ENCODE measurements at regions not wholly inside any gene's neighbourhood (a gene's known extent, or its start where the extent isn't known, plus 50 kb on each side); places are given as distances from the start of the nearest gene placed in this dataset.

GRCh38 chr1:18047122-18047521 lies 60.5 kb upstream of the IGSF21 start (continued):
- TF ChIP-seq CHD7 (IDR thresholded peaks at IDR 0.05; ENCODE audit: insufficient replicate concordance, low read length) (no peak), MAFK (IDR thresholded peaks at IDR 0.05; ENCODE audit: low read depth, low read length) (no peak), GABPA (IDR thresholded peaks at IDR 0.05; ENCODE audit: borderline replicate concordance, insufficient read depth, low read length) (no peak), JUN (IDR thresholded peaks at IDR 0.05; ENCODE audit: low read depth, low read length) (no peak), HDAC6 (IDR thresholded peaks at IDR 0.05; ENCODE audit: low read depth, low read length) (no peak), ATF2 (IDR thresholded peaks at IDR 0.05; ENCODE audit: low read length) (no peak), RXRA (IDR thresholded peaks at IDR 0.05; ENCODE audit: insufficient read depth, low read depth, low read length) (no peak), EGR1 (IDR thresholded peaks at IDR 0.05; ENCODE audit: borderline replicate concordance, low read depth, low read length) (no peak), SP4 (IDR thresholded peaks at IDR 0.05; ENCODE audit: low read length) (no peak), POU5F1 (IDR thresholded peaks at IDR 0.05; ENCODE audit: low read depth, low read length) (no peak), EZH2 (IDR thresholded peaks at IDR 0.05; ENCODE audit: low read depth, low read length, severe bottlenecking) (no peak)
